ENCODE measurements at regions not wholly inside any gene's neighbourhood (a gene's known extent, or its start where the extent isn't known, plus 50 kb on each side); places are given as distances from the start of the nearest gene placed in this dataset.

- peak overlapping the region; percentile 17 for H2AFZ ChIP-seq (ENCODE audit: low read length)
- no peaks in the 10 kb centered on the region for H3K27me3 ChIP-seq (ENCODE audit: insufficient read depth, low read length)
- no peak overlapping the region for H3K4me2 ChIP-seq (ENCODE audit: insufficient read depth, low read length)
- DNase-seq (ENCODE audit: insufficient read length, low spot score, missing footprints) = no peak
- no peaks in the 10 kb centered on the region for H3K9me3 ChIP-seq (ENCODE audit: low read depth, low read length)
- H3K4me1 ChIP-seq (ENCODE audit: insufficient read depth, low read length) = peaks cover 6% of the 10 kb centered on the region
- no peak overlapping the region for H3K4me3 ChIP-seq (ENCODE audit: insufficient read depth, low read length)
- TF ChIP-seq CTCF (IDR thresholded peaks at IDR 0.05; ENCODE audit: extremely low read depth, low read depth, low read length) = no peak
- H3K36me3 ChIP-seq (ENCODE audit: insufficient read depth, low read length) = no peaks in the 10 kb centered on the region
- H3K27ac ChIP-seq (ENCODE audit: low read depth, low read length) = no peak overlapping the region
- no peaks in the 10 kb centered on the region for H4K20me1 ChIP-seq (ENCODE audit: insufficient read depth, low read length)
- H3K79me2 ChIP-seq (ENCODE audit: insufficient read depth, low read length) = no peaks in the 10 kb centered on the region
Observed at GRCh38 chr10:61285749-61286148, 167.4 kb downstream of the TMEM26 start.

- Histone ChIP-seq H3K79me2 (ENCODE audit: insufficient read depth, low read length) (no peaks in the 10 kb centered on the region), H3K27ac (ENCODE audit: low read depth, low read length) (peak overlapping the region; percentile 27), H3K4me1 (ENCODE audit: insufficient read depth, low read length) (peaks cover 6% of the 10 kb centered on the region), H2AFZ (ENCODE audit: low read length) (no peak overlapping the region), H3K27me3 (ENCODE audit: insufficient read depth, low read length) (no peaks in the 10 kb centered on the region), H4K20me1 (ENCODE audit: insufficient read depth, low read length) (no peaks in the 10 kb centered on the region), H3K4me2 (ENCODE audit: insufficient read depth, low read length) (peak overlapping the region; percentile 59), H3K36me3 (ENCODE audit: insufficient read depth, low read length) (no peaks in the 10 kb centered on the region), H3K9me3 (ENCODE audit: low read depth, low read length) (no peaks in the 10 kb centered on the region), H3K4me3 (ENCODE audit: insufficient read depth, low read length) (peak overlapping the region; percentile 22)
- DNase-seq (ENCODE audit: insufficient read length, low spot score, missing footprints) = peak; percentile 42
- TF ChIP-seq CTCF (IDR thresholded peaks at IDR 0.05; ENCODE audit: extremely low read depth, low read depth, low read length) = peak; percentile 75
Observed at GRCh38 chr10:61284222-61284890, 168.8 kb downstream of the TMEM26 start.

GRCh38 chr10:61283481-61284221 lies 169.5 kb downstream of the TMEM26 start:
- peak overlapping the region; percentile 22 for H3K4me3 ChIP-seq (ENCODE audit: insufficient read depth, low read length)
- peaks cover 6% of the 10 kb centered on the region for H3K4me1 ChIP-seq (ENCODE audit: insufficient read depth, low read length)
- no peaks in the 10 kb centered on the region for H4K20me1 ChIP-seq (ENCODE audit: insufficient read depth, low read length)
- DNase-seq (ENCODE audit: insufficient read length, low spot score, missing footprints) = peak; percentile 17
- H3K27me3 ChIP-seq (ENCODE audit: insufficient read depth, low read length) = no peaks in the 10 kb centered on the region
- no peaks in the 10 kb centered on the region for H3K36me3 ChIP-seq (ENCODE audit: insufficient read depth, low read length)
- H2AFZ ChIP-seq (ENCODE audit: low read length) = no peak overlapping the region
- H3K79me2 ChIP-seq (ENCODE audit: insufficient read depth, low read length) = no peaks in the 10 kb centered on the region
- peak overlapping the region; percentile 27 for H3K27ac ChIP-seq (ENCODE audit: low read depth, low read length)
- H3K9me3 ChIP-seq (ENCODE audit: low read depth, low read length) = no peaks in the 10 kb centered on the region
- peak overlapping the region; percentile 59 for H3K4me2 ChIP-seq (ENCODE audit: insufficient read depth, low read length)
- TF ChIP-seq CTCF (IDR thresholded peaks at IDR 0.05; ENCODE audit: extremely low read depth, low read depth, low read length) = no peak

- Histone ChIP-seq H3K27ac (ENCODE audit: low read depth, low read length) (no peak overlapping the region), H3K36me3 (ENCODE audit: insufficient read depth, low read length) (no peaks in the 10 kb centered on the region), H3K79me2 (ENCODE audit: insufficient read depth, low read length) (no peaks in the 10 kb centered on the region), H3K4me3 (ENCODE audit: insufficient read depth, low read length) (no peak overlapping the region), H4K20me1 (ENCODE audit: insufficient read depth, low read length) (no peaks in the 10 kb centered on the region), H3K27me3 (ENCODE audit: insufficient read depth, low read length) (no peaks in the 10 kb centered on the region), H3K9me3 (ENCODE audit: low read depth, low read length) (no peaks in the 10 kb centered on the region), H3K4me2 (ENCODE audit: insufficient read depth, low read length) (no peak overlapping the region), H3K4me1 (ENCODE audit: insufficient read depth, low read length) (peaks cover 6% of the 10 kb centered on the region), H2AFZ (ENCODE audit: low read length) (no peak overlapping the region)
- no peak for TF ChIP-seq CTCF (IDR thresholded peaks at IDR 0.05; ENCODE audit: extremely low read depth, low read depth, low read length)
- DNase-seq (ENCODE audit: insufficient read length, low spot score, missing footprints) = no peak
Observed at GRCh38 chr10:61283066-61283465, 170.1 kb downstream of the TMEM26 start.

Data from osteoblast (primary cell).